NCI-H2171 (cell line): ENCODE measurements at regions not wholly inside any gene's neighbourhood (a gene's known extent, or its start where the extent isn't known, plus 50 kb on each side); places are given as distances from the start of the nearest gene placed in this dataset.
"Not testable (repeated sequence)": the region's sequence is repeated elsewhere in the genome, so short reads cannot be mapped to it uniquely, and the experiment has no call there.

Experiments used
- DNase-seq: peaks from one replicate; lab custom pipeline; 2025; lab: John Stamatoyannopoulos, UW

- no peak for DNase-seq
Observed at GRCh38 chr2:134019871-134020270, 234.0 kb upstream of the MGAT5 start.

DNA sequence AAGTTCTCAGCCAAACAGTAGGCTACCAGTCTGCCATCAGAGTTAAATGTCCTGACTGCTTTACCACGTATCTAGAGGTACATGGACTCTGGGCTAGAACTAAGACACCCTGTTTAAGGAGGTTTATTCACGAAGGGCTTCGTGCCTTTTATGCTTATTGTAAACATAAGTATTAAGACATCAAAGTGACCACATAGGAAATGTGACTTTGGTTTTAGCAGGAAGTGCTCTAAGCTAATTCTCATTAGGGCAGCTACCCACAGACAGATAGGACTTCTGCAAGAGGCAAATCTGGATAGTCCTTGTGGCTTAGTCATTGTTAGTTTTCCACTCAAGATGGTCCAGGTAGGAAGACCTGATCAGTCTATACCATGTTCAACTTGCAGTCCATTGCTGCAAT, 233.3 kb upstream of the MGAT5 start:
- no peak for DNase-seq

DNA sequence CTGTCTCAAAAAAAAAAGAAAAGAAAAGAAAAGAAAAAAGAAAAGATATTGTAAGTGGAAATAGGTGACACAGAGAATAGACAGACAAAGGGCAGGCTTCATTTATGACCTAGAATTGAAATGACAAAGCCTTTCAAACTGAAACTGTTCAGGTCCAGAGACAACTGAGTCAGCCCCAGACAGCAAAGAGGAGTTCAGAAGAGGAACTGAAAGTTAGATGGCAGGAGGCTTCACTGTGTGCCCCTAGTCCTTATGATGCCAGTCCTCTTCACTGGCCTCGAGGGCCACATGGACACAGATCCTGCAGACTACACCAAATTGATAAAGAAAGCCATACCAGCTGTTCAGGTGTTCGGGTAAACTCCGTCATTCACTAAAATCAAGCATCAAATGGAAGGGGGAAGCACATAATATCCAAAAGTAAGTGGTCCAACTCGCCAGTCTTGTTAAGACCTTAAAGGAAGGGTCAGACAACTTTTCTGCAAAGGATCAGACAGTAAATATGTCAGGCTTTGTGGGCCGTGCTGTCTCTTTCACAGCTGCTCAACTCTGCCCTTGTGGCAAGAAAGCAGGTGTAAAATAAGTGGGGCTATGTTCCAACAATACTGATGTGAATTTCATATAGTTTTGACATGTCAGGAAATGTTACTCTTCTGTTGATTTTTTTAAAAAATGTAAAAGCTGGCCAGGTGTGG, 231.9 kb upstream of the MGAT5 start:
- no peak for DNase-seq

GRCh38 chr2:134023854-134024253, 230.0 kb upstream of the MGAT5 start:
- no peak for DNase-seq

DNA sequence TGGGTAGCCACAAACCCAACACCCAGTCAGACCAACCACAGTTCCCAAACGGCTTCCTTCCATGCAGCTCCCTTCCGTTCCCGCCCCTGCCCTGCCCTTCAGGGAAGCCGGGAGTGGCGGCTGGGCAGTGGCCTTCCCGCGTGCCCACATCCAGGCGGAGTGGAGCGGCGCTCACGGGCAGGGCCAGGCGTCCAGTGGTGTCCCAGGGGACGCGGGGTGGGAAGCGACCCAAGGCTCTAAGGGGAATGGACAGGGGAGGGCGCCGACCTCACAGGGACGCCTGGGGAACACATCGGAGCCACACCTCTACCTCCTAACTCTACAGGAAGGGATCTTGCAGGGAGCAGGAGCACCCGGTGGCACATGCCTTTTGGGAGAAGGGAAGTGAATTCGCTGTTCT, 225.9 kb upstream of the MGAT5 start:
- DNase-seq: no peak

- DNase-seq: no peak
Observed at GRCh38 chr2:134029418-134029817, 224.5 kb upstream of the MGAT5 start.

DNA sequence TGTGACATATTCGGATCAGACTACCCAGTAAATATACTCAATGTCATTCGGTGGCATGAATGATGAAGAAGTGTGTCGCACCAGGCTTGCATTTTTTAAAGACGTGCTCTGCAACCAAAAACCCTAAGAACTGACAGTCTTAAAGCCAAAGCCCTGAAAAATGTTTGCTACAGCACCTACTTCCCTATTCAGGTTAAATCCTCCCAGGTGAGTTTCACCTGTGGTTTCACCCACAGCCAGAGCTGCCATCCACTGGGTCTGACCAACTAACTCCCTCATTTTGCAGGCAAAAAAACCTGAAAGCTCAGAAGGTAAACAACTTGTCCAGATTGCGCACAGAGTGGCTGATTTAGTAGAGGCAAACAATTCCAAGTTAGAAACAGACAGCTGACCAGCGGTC, 222.3 kb upstream of the MGAT5 start:
- DNase-seq: no peak

DNA sequence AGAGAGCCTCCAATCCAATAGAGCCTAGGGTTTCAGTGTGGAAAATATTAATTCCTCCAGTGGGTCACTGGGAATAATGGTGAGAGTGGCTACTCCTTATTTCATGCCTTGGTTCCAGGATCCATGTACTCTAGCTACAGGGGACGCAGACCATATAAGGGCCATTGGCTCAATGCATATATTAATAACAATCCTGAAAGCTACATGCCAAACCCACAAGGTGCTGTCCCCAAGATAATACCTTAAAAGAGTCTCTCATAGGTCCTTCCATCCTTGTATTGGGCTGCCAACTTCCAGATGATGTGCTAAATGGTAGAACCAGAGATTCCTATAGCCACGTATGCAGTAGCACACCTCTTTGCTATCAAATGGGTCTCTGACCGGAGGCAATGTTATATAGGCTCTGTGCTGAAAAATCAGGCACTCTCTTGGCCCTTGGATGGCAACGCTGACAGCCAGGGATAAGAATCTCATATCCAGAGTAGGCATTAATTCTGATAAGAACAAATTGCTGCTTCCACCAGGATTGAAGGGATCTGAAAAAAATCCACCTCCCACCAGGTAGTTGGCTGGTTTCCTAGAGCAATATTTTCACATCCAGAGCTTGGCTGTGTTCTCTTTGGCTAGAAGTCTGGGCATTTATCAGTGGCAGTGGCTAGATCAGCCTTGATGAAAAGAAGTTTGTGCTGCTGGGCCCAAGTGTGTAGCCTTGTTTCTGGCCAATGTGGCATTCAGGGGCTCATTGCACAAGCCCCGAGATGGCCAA, 218.1 kb upstream of the MGAT5 start:
- no peak for DNase-seq

DNA sequence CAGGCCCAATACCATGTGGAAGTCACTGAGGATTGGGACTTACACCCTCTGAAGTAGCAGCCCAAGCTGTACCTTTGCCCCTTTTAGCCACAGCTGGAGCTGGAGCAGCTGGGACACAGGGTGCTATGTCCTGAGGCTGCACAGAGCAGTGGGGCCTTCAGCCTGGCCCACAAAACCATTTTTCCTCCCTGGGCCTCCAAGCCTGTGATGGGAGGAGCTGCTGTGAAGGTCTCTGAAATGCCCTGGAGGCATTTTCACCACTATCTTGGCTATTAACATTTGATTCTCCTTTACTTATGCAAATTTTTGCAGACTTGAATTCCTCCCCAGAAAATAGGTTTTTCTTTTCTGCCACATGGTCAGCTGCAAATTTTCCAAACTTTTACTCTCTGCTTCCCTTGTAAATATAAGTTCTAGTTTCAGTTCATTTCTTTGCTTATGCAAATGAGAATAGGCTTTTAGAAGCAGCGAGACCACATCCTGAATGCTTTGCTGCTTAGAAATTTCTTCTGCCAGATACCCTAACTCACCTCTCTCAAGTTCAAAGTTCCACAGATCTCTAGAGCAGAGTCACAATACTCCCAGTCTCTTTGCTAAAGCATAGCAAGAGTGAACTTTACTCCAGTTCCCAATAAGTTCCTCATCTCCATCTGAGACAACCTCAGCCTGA, 213.8 kb upstream of the MGAT5 start:
- DNase-seq: no peak

GRCh38 chr2:134040626-134041172, 213.2 kb upstream of the MGAT5 start:
- DNase-seq: not testable (repeated sequence)

DNA sequence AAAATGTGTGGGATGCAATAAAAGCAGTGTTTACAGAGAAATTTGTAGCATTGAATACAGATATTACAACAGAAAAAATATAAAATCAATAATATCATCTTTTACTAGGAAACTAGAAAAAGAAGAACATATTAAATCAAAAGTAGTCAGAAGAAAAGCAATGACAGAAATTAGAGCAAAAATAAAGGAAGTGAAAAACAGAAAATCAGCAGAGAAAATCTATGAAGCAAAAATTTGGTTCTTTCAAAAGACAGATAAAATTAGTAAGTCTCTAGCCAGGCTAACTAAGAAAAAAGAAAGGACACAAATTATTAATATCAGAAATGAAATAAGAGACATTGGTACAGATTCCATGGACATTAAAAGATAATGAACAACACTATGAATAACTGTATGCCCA, 212.0 kb upstream of the MGAT5 start:
- no peak for DNase-seq

DNA sequence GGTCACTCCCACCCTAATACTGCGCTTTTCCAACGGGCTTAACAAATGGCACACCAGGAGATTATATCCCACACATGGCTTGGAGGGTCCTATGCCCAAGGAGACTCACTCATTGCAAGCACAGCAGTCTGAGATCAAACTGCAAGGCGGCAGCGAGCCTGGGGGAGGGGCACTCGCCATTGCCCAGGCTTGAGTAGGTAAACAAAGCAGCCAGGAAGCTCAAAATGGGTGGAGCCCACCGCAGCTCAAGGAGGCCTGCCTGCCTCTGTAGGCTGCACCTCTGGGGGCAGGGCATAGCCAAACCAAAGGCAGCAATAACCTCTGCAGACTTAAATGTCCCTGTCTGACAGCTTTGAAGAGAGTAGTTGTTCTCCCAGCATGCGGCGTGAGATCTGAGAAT, 210.8 kb upstream of the MGAT5 start:
- DNase-seq: not testable (repeated sequence)

DNA sequence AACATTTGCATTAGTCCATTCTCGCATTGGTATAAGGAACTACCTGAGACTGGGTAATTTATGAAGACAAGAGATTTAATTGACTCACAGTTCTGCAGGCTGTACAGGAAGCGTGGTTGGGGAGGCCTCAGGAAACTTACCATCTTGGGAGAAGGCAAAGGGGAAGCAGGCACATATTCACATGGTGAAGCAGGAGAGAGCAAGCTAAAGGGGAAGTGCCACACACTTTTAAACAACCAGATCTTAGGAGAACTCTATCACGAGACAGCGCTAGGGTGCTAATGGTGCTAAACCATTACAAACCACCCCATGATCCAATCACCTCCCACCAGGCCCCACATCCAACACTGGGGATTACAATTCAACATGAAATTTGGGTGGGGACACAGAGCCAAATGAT, 201.7 kb upstream of the MGAT5 start:
- DNase-seq: no peak

DNA sequence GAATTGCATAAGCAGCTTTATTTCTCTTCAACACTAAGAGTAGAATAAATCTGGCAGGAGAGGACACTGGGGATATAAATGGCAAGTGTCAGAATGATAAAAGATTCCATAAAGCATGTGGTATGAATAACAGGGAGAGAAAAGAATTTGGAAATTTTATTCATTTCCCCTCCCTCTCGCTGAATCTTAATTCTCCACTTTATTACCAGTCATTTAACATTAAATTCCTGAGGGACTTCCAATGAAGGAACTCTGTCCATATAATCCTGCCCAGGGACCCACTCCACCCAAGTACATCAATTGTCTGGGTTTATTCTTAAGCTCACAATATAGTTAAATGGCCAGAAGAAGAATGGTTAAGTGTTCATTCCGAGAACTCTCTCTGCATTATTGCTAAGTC, 197.7 kb upstream of the MGAT5 start:
- DNase-seq: no peak

GRCh38 chr2:134061066-134061465, 192.8 kb upstream of the MGAT5 start:
- DNase-seq: not testable (repeated sequence)

DNA sequence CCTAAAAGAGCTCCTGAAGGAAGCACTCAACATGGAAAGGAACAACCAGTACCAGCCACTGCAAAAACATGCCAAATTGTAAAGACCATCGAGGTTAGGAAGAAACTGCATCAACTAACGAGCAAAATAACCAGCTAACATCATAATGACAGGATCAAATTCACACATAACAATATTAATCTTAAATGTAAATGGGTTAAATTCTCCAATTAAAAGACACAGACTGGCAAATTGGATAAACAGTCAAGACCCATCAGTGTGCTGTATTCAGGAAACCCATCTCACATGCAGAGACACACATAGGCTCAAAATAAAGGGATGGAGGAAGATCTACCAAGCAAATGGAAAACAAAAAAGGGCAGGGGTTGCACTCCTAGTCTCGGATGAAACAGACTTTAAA, 191.6 kb upstream of the MGAT5 start:
- DNase-seq: not testable (repeated sequence)

GRCh38 chr2:134063916-134064315, 190.0 kb upstream of the MGAT5 start:
- DNase-seq: not testable (repeated sequence)

GRCh38 chr2:134070281-134070741, 183.6 kb upstream of the MGAT5 start:
- no peak for DNase-seq

GRCh38 chr2:134072341-134072740, 181.5 kb upstream of the MGAT5 start:
- DNase-seq: no peak

DNA sequence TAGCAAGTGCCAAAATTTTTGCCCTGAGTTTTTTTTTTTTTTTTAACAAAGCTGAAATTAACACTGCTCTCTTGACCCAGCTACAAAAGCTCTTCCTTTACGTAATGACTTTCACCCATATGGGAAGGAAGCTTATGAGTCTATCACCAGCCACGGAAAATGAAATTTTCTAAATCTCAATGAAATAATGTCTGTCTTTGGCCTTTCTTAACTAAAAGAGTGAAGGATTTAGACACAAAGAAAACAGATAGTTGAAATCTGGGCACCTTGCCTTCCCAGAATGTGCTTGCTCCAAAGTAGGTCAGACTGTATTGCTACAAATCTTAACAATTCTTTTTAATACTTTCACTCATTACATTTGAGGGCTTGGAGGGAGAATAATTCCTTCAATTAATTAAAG, 180.8 kb upstream of the MGAT5 start:
- no peak for DNase-seq

GRCh38 chr2:134074619-134075018, 179.3 kb upstream of the MGAT5 start:
- DNase-seq: no peak

GRCh38 chr2:134075204-134075603, 178.7 kb upstream of the MGAT5 start:
- DNase-seq: no peak

GRCh38 chr2:134078354-134078753, 175.5 kb upstream of the MGAT5 start:
- DNase-seq: no peak
